ENCODE measurements at regions not wholly inside any gene's neighbourhood (a gene's known extent, or its start where the extent isn't known, plus 50 kb on each side); places are given as distances from the start of the nearest gene placed in this dataset.

GRCh38 chr2:234166531-234166930, 116.0 kb downstream of the SPP2 start:
- no peak overlapping the region for H3K4me2 ChIP-seq (ENCODE audit: low read length)
- no peaks in the 10 kb centered on the region for H3K9me3 ChIP-seq (ENCODE audit: control insufficient read depth, low read length)
- no peak overlapping the region for H3K9ac ChIP-seq
- H3K4me3 ChIP-seq (ENCODE audit: low read depth, low read length), result no peak overlapping the region
- H3K79me2 ChIP-seq, result no peaks in the 10 kb centered on the region
- no peaks in the 10 kb centered on the region for H3K4me1 ChIP-seq
- no peaks in the 10 kb centered on the region for H3K27me3 ChIP-seq (ENCODE audit: control insufficient read depth, insufficient read depth, low read length)
- no peak overlapping the region for H3K27ac ChIP-seq
- no peaks in the 10 kb centered on the region for H3K36me3 ChIP-seq (ENCODE audit: control insufficient read depth, insufficient read depth, low read length)
- no peak overlapping the region for H2AFZ ChIP-seq
- TF ChIP-seq, protein P1, sequence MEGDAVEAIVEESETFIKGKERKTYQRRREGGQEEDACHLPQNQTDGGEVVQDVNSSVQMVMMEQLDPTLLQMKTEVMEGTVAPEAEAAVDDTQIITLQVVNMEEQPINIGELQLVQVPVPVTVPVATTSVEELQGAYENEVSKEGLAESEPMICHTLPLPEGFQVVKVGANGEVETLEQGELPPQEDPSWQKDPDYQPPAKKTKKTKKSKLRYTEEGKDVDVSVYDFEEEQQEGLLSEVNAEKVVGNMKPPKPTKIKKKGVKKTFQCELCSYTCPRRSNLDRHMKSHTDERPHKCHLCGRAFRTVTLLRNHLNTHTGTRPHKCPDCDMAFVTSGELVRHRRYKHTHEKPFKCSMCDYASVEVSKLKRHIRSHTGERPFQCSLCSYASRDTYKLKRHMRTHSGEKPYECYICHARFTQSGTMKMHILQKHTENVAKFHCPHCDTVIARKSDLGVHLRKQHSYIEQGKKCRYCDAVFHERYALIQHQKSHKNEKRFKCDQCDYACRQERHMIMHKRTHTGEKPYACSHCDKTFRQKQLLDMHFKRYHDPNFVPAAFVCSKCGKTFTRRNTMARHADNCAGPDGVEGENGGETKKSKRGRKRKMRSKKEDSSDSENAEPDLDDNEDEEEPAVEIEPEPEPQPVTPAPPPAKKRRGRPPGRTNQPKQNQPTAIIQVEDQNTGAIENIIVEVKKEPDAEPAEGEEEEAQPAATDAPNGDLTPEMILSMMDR (IDR thresholded peaks at IDR 0.05), result no peak

GRCh38 chr2:234165421-234165820, 114.9 kb downstream of the SPP2 start:
- no peaks in the 10 kb centered on the region for H3K79me2 ChIP-seq

GRCh38 chr2:234164493-234165413, 114.3 kb downstream of the SPP2 start:
- H3K4me2 ChIP-seq (ENCODE audit: low read length), result no peak overlapping the region
- no peaks in the 10 kb centered on the region for H3K36me3 ChIP-seq (ENCODE audit: control insufficient read depth, insufficient read depth, low read length)
- no peaks in the 10 kb centered on the region for H3K27me3 ChIP-seq (ENCODE audit: control insufficient read depth, insufficient read depth, low read length)
- H3K79me2 ChIP-seq, result no peaks in the 10 kb centered on the region
- no peak overlapping the region for H3K9ac ChIP-seq
- no peaks in the 10 kb centered on the region for H3K4me1 ChIP-seq
- H3K4me3 ChIP-seq (ENCODE audit: low read depth, low read length), result no peak overlapping the region
- H3K27ac ChIP-seq, result no peak overlapping the region
- H2AFZ ChIP-seq, result no peak overlapping the region
- H3K9me3 ChIP-seq (ENCODE audit: control insufficient read depth, low read length), result no peaks in the 10 kb centered on the region
- TF ChIP-seq, protein P1 (IDR thresholded peaks at IDR 0.05), result no peak

More at GRCh38 chr2:234165421-234165820, 114.9 kb downstream of the SPP2 start:
- H2AFZ ChIP-seq, result no peak overlapping the region
- no peaks in the 10 kb centered on the region for H3K36me3 ChIP-seq (ENCODE audit: control insufficient read depth, insufficient read depth, low read length)
- no peak overlapping the region for H3K27ac ChIP-seq
- H3K4me2 ChIP-seq (ENCODE audit: low read length), result no peak overlapping the region
- TF ChIP-seq, protein P1 (IDR thresholded peaks at IDR 0.05), result no peak
- no peak overlapping the region for H3K9ac ChIP-seq
- no peaks in the 10 kb centered on the region for H3K27me3 ChIP-seq (ENCODE audit: control insufficient read depth, insufficient read depth, low read length)
- no peak overlapping the region for H3K4me3 ChIP-seq (ENCODE audit: low read depth, low read length)
- H3K9me3 ChIP-seq (ENCODE audit: control insufficient read depth, low read length), result no peaks in the 10 kb centered on the region
- H3K4me1 ChIP-seq, result no peaks in the 10 kb centered on the region

DNA sequence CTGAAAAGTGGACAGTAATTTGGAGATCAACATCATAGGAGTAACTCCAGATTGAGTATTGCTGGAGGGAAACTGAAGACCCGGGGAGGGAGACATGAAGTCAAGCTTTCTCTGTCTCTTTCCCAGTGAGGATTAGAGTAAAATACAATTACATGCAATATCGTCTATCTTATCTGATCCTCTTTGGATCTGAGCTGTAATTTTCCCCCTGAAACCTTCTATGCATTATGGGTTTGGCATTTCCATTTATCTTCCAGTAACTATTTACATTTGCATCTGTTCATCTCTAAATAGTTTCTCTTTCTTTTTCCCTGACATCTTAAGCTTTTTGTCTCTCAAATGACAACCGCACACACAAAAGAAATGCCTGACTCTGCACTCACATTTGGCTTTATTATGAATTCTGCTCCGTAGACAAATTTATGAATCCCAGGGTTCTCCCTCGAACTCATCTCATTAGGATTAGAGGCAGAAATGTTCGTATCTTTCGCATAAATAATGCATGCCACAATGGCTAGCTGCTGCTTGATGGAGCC, 113.1 kb downstream of the SPP2 start:
- H3K27ac ChIP-seq, result no peak overlapping the region
- H3K4me1 ChIP-seq, result no peaks in the 10 kb centered on the region
- H3K9ac ChIP-seq, result no peak overlapping the region
- no peak overlapping the region for H2AFZ ChIP-seq
- TF ChIP-seq, protein P1 (IDR thresholded peaks at IDR 0.05), result no peak
- H3K4me3 ChIP-seq (ENCODE audit: low read depth, low read length), result no peak overlapping the region
- no peak overlapping the region for H3K4me2 ChIP-seq (ENCODE audit: low read length)
- H3K36me3 ChIP-seq (ENCODE audit: control insufficient read depth, insufficient read depth, low read length), result no peaks in the 10 kb centered on the region
- no peaks in the 10 kb centered on the region for H3K27me3 ChIP-seq (ENCODE audit: control insufficient read depth, insufficient read depth, low read length)
- H3K79me2 ChIP-seq, result no peaks in the 10 kb centered on the region
- no peaks in the 10 kb centered on the region for H3K9me3 ChIP-seq (ENCODE audit: control insufficient read depth, low read length)

Data from parathyroid adenoma (tissue), 2 donors.